ENCODE measurements at regions not wholly inside any gene's neighbourhood (a gene's known extent, or its start where the extent isn't known, plus 50 kb on each side); places are given as distances from the start of the nearest gene placed in this dataset.

DNA sequence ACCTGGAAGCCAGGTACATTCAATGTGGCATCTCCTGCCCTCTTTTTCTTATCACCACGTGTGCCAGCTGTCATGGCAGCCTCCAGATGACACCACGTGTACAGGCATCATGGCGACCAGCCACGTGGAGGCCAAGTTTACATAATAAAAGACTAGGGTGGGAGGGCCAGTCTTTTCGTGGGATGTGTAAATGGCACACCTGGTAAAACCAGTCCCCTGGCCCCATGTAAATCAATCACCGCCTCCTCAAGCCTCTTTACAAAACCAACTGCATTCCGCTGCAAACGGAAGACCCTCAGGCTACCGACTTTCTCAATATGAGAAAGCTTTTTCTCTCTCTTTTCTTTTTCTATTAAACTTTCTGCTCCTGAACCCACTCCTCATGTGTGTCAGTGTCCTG, 65.1 kb upstream of the PHF14 start:
- no peak for DNase-seq (ENCODE audit: low spot score)

DNA sequence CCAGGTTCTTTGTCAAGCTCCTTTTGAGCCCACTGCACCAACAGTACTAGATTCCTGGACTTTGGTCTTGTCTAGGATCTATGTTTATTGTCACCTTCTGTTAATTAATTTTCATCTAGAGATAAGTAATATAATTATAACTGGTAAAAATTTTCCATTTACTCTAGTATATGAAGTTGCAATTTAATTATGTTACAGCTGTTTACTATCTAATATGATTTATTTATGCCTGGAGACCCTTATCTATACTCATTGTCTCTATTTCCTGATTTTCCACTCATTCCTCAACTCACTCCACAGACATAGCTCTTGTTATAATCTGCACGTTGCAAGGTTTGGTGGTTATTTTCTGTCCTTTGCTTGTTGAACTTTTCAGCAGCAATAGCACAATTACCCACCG, 63.2 kb upstream of the PHF14 start:
- DNase-seq (ENCODE audit: low spot score) = no peak

DNA sequence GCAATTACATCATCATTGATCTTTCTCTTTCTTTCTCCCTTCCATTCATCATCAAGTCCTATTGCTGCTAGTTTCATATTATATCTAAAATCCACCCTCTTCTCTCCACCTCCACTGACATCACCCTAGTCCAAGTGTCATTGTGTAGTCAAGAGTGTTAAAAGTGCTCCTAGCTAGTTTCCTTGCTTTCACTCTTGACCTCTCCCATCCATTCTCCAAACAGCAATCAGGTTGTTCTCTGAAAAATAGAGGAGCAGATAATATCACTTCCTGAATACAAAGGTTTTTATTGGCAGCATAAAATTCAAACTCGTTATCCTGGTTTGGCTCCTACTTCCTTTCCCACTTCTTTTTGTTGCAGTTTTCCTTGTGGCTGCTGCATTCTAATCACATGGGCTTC, 61.6 kb upstream of the PHF14 start:
- no peak for DNase-seq (ENCODE audit: low spot score)

DNA sequence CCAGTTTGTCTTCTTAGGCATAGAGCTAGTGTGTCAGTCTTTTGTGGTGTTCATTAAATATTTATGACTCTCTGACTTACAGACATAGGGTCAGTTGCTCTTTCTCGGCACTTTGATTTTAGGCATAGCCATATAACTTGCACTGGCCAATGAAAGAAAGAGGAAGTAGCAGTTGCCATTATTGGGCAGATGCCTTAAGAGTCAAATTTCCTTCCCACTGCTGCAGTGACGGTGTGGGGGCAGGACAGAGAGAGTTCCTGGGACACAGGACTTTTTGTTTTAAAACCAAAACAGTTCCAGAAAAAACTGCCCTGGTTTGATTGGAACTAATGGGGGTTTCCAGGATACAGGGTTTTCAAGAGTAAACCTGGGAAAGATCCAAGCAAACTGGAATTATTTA, 60.2 kb upstream of the PHF14 start:
- DNase-seq (ENCODE audit: low spot score) = no peak

DNA sequence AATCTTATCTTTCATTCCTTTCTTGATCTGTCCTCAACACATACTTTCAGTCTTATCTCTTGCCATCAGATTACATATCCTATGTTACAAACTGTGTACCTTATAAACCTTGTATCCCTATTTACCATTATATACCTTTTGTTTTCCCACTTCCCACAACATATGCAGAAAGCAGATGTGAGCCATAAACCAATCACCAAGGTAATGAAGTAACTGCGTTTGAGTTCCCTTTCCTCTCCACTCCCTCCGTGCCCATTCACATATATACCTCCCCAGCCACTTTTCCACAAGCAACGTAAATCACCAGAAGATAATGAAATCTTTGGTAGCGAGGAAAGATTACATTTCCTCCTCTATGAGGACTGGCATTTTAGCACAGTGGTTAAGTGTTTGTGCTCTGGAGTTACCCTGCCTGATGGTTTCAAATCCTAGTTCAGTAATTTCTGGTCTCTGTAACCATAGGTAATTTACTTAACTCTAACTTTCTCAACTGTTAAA, 55.5 kb upstream of the PHF14 start:
- DNase-seq (ENCODE audit: low spot score) = no peak

DNA sequence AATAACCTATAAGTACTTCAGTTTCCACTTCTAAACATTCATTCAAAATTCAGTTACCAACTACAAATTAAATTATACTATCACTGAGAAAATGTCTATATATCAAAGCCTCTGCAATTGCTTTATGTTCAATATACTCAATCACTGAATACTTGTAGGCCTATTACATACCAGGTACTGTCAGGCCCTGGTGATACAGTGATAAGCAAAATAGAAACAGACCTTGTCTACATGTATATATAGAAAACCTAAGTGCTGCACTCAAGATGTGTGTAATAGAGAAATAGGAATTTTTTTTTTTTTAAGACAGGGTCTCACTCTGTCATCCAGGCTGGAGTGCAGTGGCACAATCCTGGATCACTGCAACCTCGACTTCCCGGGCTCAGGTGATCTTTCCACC, 53.7 kb upstream of the PHF14 start:
- no peak for DNase-seq (ENCODE audit: low spot score)
